Activated naive CD8-positive, alpha-beta T cell treated with anti-CD3 and anti-CD28 coated beads, Interleukin-2, amount 10 ng/mL, durations not matched to agents 7 days and 5 days (primary cell): ENCODE measurements at regions not wholly inside any gene's neighbourhood (a gene's known extent, or its start where the extent isn't known, plus 50 kb on each side); places are given as distances from the start of the nearest gene placed in this dataset.

Source experiments
- ATAC-seq: fragments of 150-1000 bp; cut with Tn5 transposase; one replicate; pipeline ENCODE4 v1.10.0; 2021; ENCODE audit warnings: low read depth, moderate library complexity
- POLR2A ChIA-PET: fragments of 350-600 bp; sonication (Branson Sonifier 250); formaldehyde crosslinking; loops from one replicate; lab custom pipeline; 2021; ENCODE audit warnings: antibody characterized with exemption; lab: Charles Lee
- DNase-seq: peaks from one replicate; pipeline ENCODE4 v3.0.0; 2021
- H3K27ac Mint-ChIP-seq: one replicate; pipeline ENCODE4 v1.8.0; 2022; ENCODE audit warnings: mild to moderate bottlenecking, mixed read lengths
- H3K27me3 Mint-ChIP-seq: one replicate; pipeline ENCODE4 v1.8.0; 2022; ENCODE audit warnings: mild to moderate bottlenecking, moderate library complexity, mixed read lengths
- H3K36me3 Mint-ChIP-seq: one replicate; pipeline ENCODE4 v1.8.0; 2021; ENCODE audit warnings: mild to moderate bottlenecking, mixed read lengths
- H3K4me1 Mint-ChIP-seq: one replicate; pipeline ENCODE4 v1.8.0; 2021; ENCODE audit warnings: mixed read lengths
- H3K4me3 Mint-ChIP-seq: one replicate; pipeline ENCODE4 v1.8.0; 2022; ENCODE audit warnings: mild to moderate bottlenecking, moderate library complexity, mixed read lengths
- H3K9me3 Mint-ChIP-seq: one replicate; pipeline ENCODE4 v1.8.0; 2021; ENCODE audit warnings: mixed read lengths

DNA sequence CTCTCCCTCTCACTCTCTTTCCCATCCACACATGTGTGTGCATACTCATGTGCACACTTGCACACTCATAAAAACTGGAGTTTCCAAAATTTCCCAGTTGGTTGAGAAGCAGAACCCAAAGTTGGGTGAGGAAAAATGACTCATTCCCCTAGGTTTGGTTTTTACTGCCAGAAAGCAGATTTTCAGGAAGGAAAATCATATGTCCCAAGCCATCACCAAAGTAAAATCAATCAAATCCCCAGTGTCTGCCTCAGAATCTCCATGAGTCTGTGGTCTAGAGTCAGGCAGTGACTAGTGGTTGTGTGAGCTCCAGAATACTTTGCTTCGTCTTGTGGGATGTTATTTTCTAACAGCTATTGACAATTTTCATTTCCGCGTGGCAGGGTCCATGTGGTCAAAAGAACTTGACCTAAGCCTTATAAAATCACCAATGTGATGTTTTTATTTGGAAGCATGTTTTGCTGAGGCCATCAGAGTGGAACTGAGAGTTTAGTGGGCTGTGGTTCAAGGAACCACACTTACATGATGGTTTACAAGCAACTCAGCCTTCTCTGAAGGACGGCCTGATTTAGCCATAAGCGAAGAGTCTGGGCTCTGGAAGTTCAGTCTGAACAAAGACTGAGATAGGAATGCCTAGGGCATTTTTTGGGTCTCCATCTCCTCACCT lies 81.9 kb upstream of the CCN6 start:
- peaks cover 31% of the 10 kb centered on the region for H3K4me1 Mint-ChIP-seq
- no peak overlapping the region for H3K4me3 Mint-ChIP-seq
- peaks cover 2% of the 10 kb centered on the region for H3K27me3 Mint-ChIP-seq
- no peak for DNase-seq
- H3K36me3 Mint-ChIP-seq: no peaks in the 10 kb centered on the region
- POLR2A ChIA-PET: no interaction called here
- no peak overlapping the region for H3K27ac Mint-ChIP-seq
- ATAC-seq: no peak
- H3K9me3 Mint-ChIP-seq: no peaks in the 10 kb centered on the region

- DNase-seq: no peak
- POLR2A ChIA-PET: interaction anchor here (0.7 to 1.0 kb wide), 2 partner anchors 8 to 17 kb away, joined by 3 read pairs; no protein-coding TSS in a partner anchor
These were observed 81.2 kb upstream of the CCN6 start for GRCh38 chr6:111972745-111973117.

GRCh38 chr6:111973118-111973761 lies 80.7 kb upstream of the CCN6 start:
- H3K4me1 Mint-ChIP-seq: peaks cover 31% of the 10 kb centered on the region
- POLR2A ChIA-PET: interaction anchor here (0.7 to 1.0 kb wide), 2 partner anchors 9 to 16 kb away, joined by 3 read pairs; no protein-coding TSS in a partner anchor

More at GRCh38 chr6:111972745-111973117, 81.2 kb upstream of the CCN6 start:
- H3K36me3 Mint-ChIP-seq: no peaks in the 10 kb centered on the region
- peak overlapping the region; percentile 1 for H3K27ac Mint-ChIP-seq
- ATAC-seq: no peak
- H3K4me1 Mint-ChIP-seq: peaks cover 31% of the 10 kb centered on the region
- peak overlapping the region; percentile 5 for H3K4me3 Mint-ChIP-seq
- peaks cover 2% of the 10 kb centered on the region for H3K27me3 Mint-ChIP-seq
- no peaks in the 10 kb centered on the region for H3K9me3 Mint-ChIP-seq

DNA sequence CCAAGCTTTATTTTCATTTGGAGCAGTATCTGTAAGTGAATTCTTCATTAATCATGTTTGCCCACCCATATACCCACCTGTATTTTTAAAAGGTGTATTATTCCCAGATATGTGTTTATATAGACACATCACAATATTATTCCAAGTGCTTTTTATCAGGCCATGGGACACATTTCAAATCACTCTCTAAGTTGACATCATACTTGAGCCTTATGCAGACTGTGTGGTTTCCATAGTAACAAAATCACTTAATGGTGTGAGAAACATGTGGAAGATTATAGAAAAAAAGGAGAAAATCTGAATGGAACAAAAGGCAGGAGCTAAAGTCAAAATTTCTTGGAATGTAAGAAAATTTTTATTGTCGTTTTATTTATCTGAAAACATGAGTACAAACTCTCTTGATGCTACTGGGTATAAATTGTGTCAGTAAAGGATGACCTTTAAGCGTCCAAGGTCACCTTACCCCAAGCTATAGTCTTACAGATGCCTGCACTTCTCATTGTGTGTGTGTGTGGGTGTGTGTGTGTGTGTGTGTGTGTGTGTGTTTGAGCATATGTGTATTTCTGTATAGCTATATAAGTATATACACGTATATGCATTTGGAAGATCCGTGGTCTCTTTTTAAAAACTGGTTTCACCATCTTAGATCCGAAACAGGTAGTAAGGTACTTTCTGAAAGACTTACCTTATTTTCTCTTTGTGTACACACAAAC lies 79.8 kb upstream of the CCN6 start:
- H3K27ac Mint-ChIP-seq: no peak overlapping the region
- peak overlapping the region; percentile 43 for H3K4me3 Mint-ChIP-seq
- H3K36me3 Mint-ChIP-seq: peaks cover 2% of the 10 kb centered on the region
- no peaks in the 10 kb centered on the region for H3K27me3 Mint-ChIP-seq
- H3K9me3 Mint-ChIP-seq: no peaks in the 10 kb centered on the region
- H3K4me1 Mint-ChIP-seq: peaks cover 31% of the 10 kb centered on the region
- no peak for DNase-seq
- POLR2A ChIA-PET: interaction anchor here (0.9 kb wide), 1 partner anchor 19 kb away, joined by 3 read pairs; no protein-coding TSS in a partner anchor
- ATAC-seq: no peak

More at GRCh38 chr6:111973118-111973761, 80.7 kb upstream of the CCN6 start:
- H3K27me3 Mint-ChIP-seq: peaks cover 2% of the 10 kb centered on the region
- DNase-seq (no peak), ATAC-seq (peak; percentile 86)
- H3K9me3 Mint-ChIP-seq: no peaks in the 10 kb centered on the region
- H3K4me3 Mint-ChIP-seq: peak overlapping the region; percentile 43
- peak overlapping the region; percentile 55 for H3K27ac Mint-ChIP-seq
- H3K36me3 Mint-ChIP-seq: no peaks in the 10 kb centered on the region

GRCh38 chr6:111975466-111975865 lies 78.4 kb upstream of the CCN6 start:
- no peaks in the 10 kb centered on the region for H3K9me3 Mint-ChIP-seq
- no peak overlapping the region for H3K27ac Mint-ChIP-seq
- peaks cover 2% of the 10 kb centered on the region for H3K36me3 Mint-ChIP-seq
- DNase-seq (no peak), ATAC-seq (no peak)
- H3K27me3 Mint-ChIP-seq: no peaks in the 10 kb centered on the region
- peaks cover 37% of the 10 kb centered on the region for H3K4me1 Mint-ChIP-seq
- POLR2A ChIA-PET: no interaction called here
- H3K4me3 Mint-ChIP-seq: no peak overlapping the region

DNA sequence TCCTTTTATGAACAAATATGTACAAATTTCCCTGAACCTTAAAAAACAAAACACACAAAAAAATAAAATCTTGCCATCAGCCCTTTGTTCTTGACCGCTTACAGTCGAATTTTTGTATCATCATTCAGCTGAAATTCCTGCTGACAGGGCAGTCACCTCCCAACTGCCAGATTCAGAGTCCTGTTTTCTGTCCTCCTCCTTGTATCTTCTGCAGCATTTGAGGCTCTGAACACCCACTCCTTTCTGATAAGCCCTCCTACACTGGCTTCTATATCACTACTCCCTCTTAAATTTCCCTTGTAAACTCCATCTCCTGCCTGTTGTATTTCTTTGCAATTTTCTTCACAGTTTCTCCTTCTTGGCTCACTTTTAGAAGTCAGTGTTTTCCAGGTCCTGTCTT lies 77.8 kb upstream of the CCN6 start:
- DNase-seq: no peak
- peaks cover 2% of the 10 kb centered on the region for H3K36me3 Mint-ChIP-seq
- H3K4me1 Mint-ChIP-seq: peaks cover 37% of the 10 kb centered on the region
- POLR2A ChIA-PET: no interaction called here
- no peak overlapping the region for H3K27ac Mint-ChIP-seq
- H3K4me3 Mint-ChIP-seq: no peak overlapping the region
- ATAC-seq: no peak
- H3K9me3 Mint-ChIP-seq: no peaks in the 10 kb centered on the region
- H3K27me3 Mint-ChIP-seq: no peaks in the 10 kb centered on the region

DNA sequence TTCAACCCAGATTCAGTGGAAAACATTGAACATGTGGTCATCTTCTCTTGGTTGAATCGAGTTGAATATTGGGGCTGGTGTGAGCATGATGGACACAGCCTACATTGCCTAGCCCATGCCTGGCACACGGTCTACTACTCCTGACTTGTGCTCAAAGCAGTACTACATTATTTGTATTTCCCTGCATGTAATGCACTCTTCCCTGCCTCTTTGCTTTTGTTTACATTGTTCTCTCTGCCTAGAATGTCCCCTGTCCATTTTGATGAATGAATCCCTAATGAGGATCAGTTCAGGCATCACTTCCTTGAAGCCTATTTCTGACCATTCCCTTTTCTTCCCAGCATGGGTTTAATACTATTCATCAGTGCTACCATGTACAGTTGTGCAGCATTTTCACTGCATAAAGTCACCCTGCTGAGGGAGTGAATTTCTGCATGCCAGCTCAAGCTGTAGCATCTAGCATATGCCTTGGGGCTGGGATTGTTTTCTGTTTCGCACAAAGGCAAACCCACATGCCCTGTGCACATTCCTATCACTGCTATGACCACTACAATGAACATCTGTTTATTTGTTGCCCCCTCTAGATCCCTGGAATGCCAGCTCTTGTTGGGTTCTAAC lies 75.3 kb upstream of the CCN6 start:
- Mint-ChIP-seq H3K4me1 (peaks cover 36% of the 10 kb centered on the region), H3K27ac (no peak overlapping the region), H3K4me3 (no peak overlapping the region), H3K36me3 (peaks cover 2% of the 10 kb centered on the region), H3K27me3 (no peaks in the 10 kb centered on the region), H3K9me3 (no peaks in the 10 kb centered on the region)
- ATAC-seq (no peak), DNase-seq (no peak)
- POLR2A ChIA-PET: interaction anchor here (0.6 to 1.3 kb wide), 2 partner anchors 9 to 105 kb away, joined by 3 read pairs; partner anchors contain the start of gene FYN

DNA sequence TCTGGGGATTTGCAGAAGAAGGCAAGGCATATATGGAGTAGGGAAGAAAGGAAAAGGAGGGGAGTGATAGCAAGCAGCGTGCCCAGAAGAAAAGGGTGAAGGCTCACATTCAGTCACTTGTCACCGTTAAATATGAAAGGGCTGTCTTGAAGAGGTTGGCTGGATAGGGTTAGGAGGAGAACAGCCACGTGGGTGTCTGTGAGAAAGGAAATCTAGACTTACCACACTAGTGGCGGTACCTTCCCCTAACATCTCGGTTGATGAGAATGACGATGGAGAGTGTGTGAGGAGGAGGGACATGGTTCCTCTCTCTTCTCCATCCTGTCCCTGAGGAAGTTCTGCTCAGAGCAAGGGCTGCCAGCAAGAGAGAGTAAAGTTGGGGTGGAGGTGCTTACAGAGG lies 74.3 kb upstream of the CCN6 start:
- DNase-seq (no peak), ATAC-seq (no peak)
- H3K36me3 Mint-ChIP-seq: peaks cover 2% of the 10 kb centered on the region
- H3K4me3 Mint-ChIP-seq: peak overlapping the region; percentile 3
- H3K9me3 Mint-ChIP-seq: no peaks in the 10 kb centered on the region
- no peak overlapping the region for H3K27ac Mint-ChIP-seq
- no peaks in the 10 kb centered on the region for H3K27me3 Mint-ChIP-seq
- H3K4me1 Mint-ChIP-seq: peaks cover 31% of the 10 kb centered on the region
- POLR2A ChIA-PET: no interaction called here

GRCh38 chr6:111980143-111980542 lies 73.8 kb upstream of the CCN6 start:
- no peaks in the 10 kb centered on the region for H3K9me3 Mint-ChIP-seq
- H3K27ac Mint-ChIP-seq: no peak overlapping the region
- H3K4me1 Mint-ChIP-seq: peaks cover 32% of the 10 kb centered on the region
- peaks cover 2% of the 10 kb centered on the region for H3K36me3 Mint-ChIP-seq
- POLR2A ChIA-PET: no interaction called here
- no peaks in the 10 kb centered on the region for H3K27me3 Mint-ChIP-seq
- H3K4me3 Mint-ChIP-seq: no peak overlapping the region
- DNase-seq (no peak), ATAC-seq (no peak)

DNA sequence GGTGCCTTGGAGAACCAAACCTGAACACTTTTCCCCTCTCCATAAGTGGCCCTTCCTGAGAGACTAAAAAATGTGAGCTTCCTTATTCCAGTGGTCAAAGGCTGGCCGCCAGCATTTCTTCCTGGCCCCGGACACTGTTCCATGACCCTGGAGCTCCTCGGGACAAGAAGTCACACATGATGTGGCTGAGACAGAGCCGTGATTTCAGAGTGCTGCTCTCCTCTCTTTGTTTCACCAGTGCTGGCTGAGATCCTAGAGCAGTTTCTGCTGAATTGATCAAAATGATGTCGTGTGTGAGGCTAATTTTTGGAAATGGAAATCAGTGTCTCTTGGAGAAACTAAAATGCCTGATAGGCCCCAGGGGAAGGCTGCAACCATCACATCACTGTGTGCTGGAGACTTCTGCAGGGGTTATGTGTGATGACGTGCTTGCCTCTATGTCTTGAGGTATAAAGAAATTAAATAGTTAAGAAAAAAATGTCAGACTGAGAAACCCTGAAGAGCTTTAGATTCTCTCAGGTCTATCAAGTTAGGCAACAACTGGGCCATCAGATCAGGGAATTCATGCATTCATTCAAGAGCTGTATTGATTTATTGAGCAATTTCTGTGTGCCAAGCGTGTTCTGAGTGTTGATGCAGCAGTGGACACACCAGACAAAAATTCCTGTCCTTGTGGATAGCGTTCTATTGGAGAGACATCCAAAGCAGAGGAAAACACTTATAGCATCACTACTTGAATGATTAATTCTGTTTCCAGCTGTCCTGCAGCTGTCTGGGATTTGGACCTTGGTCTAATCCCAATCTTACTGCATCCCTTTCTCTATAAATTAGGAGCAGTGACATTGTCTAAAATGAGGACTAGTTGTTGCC lies 72.7 kb upstream of the CCN6 start:
- Mint-ChIP-seq H3K4me3 (no peak overlapping the region), H3K27ac (no peak overlapping the region), H3K4me1 (peaks cover 32% of the 10 kb centered on the region), H3K27me3 (no peaks in the 10 kb centered on the region), H3K9me3 (no peaks in the 10 kb centered on the region), H3K36me3 (peaks cover 4% of the 10 kb centered on the region)
- ATAC-seq (no peak), DNase-seq (no peak)
- POLR2A ChIA-PET: no interaction called here

DNA sequence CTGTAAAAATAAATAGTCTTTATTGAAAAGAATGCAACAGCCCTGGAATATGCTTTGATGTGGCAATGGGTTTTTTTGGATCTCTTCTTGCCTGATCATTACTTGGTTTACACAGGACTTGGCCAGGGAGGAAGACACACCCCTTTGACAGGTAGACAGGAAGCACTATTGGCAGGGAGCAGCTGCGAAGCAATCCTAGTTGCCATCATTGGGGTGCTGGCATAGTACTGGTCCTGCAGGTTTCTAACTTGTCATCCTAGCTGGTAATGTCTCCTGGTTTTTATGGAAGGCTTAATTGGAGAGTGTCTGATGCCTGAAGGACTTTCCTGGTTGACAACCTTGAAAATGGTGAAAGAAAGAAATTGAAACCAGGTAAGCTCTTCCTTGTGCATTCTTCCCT lies 71.2 kb upstream of the CCN6 start:
- ATAC-seq: no peak
- H3K9me3 Mint-ChIP-seq: peaks cover 3% of the 10 kb centered on the region
- peaks cover 11% of the 10 kb centered on the region for H3K36me3 Mint-ChIP-seq
- H3K4me1 Mint-ChIP-seq: peaks cover 31% of the 10 kb centered on the region
- DNase-seq: no peak
- H3K27ac Mint-ChIP-seq: no peak overlapping the region
- POLR2A ChIA-PET: no interaction called here
- H3K27me3 Mint-ChIP-seq: no peaks in the 10 kb centered on the region
- H3K4me3 Mint-ChIP-seq: no peak overlapping the region

- Mint-ChIP-seq H3K27me3 (no peaks in the 10 kb centered on the region), H3K27ac (no peak overlapping the region), H3K9me3 (peaks cover 5% of the 10 kb centered on the region), H3K36me3 (peaks cover 11% of the 10 kb centered on the region), H3K4me3 (no peak overlapping the region), H3K4me1 (peaks cover 33% of the 10 kb centered on the region)
- DNase-seq (no peak), ATAC-seq (no peak)
- POLR2A ChIA-PET: no interaction called here
These were observed 70.7 kb upstream of the CCN6 start for GRCh38 chr6:111983193-111983592.
